ENCODE measurements at regions not wholly inside any gene's neighbourhood (a gene's known extent, or its start where the extent isn't known, plus 50 kb on each side); places are given as distances from the start of the nearest gene placed in this dataset.
"Not testable (repeated sequence)": the region's sequence is repeated elsewhere in the genome, so short reads cannot be mapped to it uniquely, and the experiment has no call there.

- DNase-seq: no peak
These were observed 664.3 kb downstream of the TENT5A start for GRCh38 chr6:81088145-81088544.

DNA sequence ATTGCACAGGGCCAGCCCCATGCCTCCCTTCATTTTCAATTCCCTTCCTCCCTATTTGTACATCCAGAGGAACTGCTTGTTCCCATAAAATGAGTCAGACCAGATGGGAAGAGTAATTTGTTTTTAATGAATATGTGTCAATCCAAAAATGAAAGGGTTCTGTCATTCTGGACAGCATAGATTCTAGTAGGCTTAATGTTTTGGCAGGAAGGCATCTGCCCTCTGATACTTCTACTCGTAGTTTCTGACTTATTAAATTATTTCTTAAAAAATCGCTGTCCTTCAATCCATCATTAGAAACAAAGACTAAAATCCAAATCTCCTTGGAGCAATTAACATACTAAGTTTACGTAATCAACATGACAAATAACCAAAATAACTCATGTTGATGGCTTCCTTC, 665.5 kb downstream of the TENT5A start:
- DNase-seq: no peak

DNA sequence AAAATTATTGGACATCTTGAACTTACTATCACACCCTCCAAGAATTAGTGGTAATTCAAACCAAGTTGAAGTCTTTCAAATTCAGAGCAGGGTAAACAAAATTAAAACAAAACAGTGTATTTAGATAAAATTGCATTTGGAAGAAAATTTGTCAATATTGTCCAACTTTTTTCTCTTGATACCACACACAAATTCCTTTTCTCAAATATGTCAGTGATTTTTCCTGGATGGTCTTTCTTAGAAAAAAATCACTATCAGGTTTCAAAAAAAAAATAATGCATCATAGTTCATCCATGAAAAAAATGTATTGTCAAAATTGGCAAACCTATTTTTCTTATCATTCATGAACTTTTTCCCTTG, 667.1 kb downstream of the TENT5A start:
- DNase-seq: no peak

GRCh38 chr6:81084776-81085430, 667.6 kb downstream of the TENT5A start:
- no peak for DNase-seq

GRCh38 chr6:81075974-81076373, 676.5 kb downstream of the TENT5A start:
- DNase-seq: no peak

DNA sequence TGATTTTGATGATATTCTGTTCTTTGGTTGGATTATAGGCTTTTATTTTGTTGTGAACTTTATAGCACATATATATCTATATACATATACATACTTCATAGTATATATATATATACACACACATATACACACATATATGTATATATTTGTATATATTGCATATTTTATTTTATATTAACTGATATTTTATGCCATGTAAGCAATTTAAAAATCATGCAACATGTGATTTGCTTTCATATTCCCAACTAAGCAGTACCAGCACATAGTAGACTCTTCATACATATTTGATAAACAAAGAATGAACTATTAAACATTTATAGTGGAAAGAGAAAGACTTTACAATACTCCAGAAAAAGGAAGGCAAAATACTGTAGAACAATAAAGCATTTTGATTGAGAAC, 679.2 kb downstream of the TENT5A start:
- DNase-seq: no peak

DNA sequence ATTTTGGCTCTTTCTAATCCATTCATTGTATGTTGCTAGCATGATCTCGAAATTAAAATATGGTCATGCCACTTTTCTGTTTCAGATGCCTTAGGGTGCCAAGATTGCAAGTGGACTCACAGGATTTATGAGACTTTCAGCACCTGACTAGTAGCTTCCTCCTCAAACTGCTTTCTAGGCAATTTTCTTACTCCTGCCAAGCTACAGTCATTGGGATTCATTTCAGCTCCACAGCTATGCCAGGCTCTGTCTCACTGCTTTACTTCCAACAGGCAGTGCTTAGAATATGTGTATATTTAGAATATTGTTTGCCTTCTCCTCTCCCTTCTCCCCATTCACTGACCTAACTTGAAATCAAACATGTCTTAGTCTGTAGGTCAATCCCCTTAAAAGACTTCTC, 681.4 kb downstream of the TENT5A start:
- DNase-seq: no peak

DNA sequence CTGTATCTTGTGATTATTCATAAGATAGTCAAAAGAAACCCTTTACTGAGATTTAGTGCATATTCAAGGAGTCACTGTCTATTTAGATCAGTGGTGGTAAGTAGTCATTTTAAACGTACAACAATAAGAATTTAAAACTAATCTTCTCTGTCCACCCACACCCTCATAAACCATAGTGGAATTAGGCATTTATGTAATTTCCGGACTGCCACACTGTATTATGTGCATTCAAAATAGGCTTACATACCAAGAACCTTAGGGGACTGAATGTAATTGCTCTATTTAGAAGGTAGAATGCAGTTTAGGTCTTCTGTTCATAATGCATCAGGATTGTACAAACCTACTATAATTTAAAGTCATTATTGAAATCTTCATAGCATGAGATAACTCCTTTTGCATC, 685.4 kb downstream of the TENT5A start:
- DNase-seq: no peak

GRCh38 chr6:81063891-81064290, 688.6 kb downstream of the TENT5A start:
- DNase-seq: no peak

GRCh38 chr6:81054036-81054435, 698.4 kb downstream of the TENT5A start:
- no peak for DNase-seq

DNA sequence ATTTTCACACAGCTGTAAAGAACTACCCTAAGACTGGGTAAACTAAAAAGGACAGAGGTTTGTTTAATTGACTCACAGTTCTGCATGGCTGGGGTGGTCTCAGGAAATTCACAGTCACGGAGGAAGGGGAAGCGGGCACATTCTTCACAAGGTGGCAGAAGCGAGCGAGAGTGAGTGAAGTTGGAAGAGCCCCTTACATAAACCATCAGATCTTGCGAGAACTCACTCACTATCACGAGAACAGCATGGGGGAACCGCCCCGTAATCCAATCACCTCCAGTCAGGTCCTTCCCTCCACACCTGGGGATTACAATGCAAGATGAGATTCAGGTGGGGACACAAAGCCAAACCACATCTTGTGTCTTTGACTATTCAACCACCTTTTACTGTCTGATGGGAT, 700.5 kb downstream of the TENT5A start:
- DNase-seq: no peak

DNA sequence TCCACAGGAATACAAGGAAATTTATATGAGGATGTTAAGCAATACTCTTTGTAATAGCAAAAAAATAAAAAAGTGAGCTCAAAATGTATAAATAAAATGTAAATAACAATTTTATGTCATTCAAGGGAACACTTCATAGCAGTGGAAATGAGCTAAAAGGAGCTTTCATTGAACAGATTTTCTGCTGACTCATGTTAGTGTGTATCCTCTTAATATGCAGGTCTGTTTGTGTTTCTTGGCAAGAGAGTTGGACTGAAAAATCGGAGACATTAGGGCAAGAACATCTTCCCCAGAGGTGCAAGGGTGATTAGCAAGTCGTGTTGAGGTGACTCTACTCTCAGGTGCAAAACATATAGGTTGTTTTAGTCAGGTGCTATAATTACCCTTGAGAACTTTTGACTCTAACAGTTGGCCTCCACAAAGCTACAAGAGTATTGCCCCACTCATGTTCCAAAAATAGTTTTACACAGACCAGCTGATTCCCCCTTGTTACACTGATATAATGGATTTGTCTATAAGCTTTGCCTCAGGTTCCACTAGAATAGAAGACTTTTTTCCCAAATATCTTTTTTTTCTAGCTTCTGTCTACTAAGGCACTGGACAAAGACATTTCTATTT, 702.9 kb downstream of the TENT5A start:
- DNase-seq: no peak

DNA sequence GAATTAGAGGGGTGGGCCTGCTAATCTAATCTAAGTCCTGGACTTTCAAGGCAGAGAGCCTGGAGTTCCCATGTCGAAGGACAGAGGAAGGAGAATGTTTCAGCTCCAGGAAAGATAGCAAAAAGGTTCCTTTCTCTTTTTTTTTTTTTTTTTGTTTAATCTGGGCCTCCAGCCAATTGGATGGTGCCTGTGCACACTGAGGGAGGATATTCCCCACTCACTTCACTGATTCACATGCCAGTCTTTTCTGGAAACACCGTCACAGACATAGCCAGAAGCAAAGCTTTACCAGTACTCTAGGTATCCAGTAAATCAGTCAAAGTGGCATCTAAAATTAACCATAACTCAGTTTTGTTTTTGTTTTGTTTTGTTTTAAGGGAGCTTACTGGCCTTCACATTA, 721.1 kb downstream of the TENT5A start:
- DNase-seq: no peak

GRCh38 chr6:81026041-81026553, 726.4 kb downstream of the TENT5A start:
- no peak for DNase-seq

GRCh38 chr6:81023709-81024108, 728.8 kb downstream of the TENT5A start:
- no peak for DNase-seq

GRCh38 chr6:81023007-81023582, 729.4 kb downstream of the TENT5A start:
- no peak for DNase-seq

GRCh38 chr6:81017586-81017985, 734.9 kb downstream of the TENT5A start:
- DNase-seq: not testable (repeated sequence)

GRCh38 chr6:81003894-81004293, 748.6 kb downstream of the TENT5A start:
- DNase-seq: no peak

- DNase-seq: no peak
These were observed 749.3 kb downstream of the TENT5A start for GRCh38 chr6:81003156-81003555.

DNA sequence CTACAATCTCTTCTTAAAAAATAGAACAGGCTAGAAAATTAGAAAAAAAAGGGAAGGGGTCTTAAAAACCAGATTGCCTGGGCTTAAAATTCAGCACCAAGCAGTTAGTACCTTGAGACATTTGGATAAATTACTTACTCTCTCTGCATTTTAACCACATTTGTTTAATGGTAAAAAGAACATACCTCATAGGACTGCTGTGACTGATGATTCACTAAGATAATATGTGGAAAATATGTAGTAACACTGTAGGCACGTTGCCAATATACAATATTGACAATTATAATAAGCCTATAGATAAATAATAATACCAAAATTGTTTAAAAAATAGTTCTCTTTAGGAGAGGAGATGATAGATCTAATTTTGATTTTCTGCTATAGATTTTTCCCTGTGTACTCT, 750.4 kb downstream of the TENT5A start:
- no peak for DNase-seq

GRCh38 chr6:80991316-80991715, 761.2 kb downstream of the TENT5A start:
- no peak for DNase-seq

GRCh38 chr6:80988892-80989291, 763.6 kb downstream of the TENT5A start:
- no peak for DNase-seq

GRCh38 chr6:80988286-80988685, 764.2 kb downstream of the TENT5A start:
- no peak for DNase-seq

GRCh38 chr6:80981226-80981625, 771.3 kb downstream of the TENT5A start:
- DNase-seq: not testable (repeated sequence)

DNA sequence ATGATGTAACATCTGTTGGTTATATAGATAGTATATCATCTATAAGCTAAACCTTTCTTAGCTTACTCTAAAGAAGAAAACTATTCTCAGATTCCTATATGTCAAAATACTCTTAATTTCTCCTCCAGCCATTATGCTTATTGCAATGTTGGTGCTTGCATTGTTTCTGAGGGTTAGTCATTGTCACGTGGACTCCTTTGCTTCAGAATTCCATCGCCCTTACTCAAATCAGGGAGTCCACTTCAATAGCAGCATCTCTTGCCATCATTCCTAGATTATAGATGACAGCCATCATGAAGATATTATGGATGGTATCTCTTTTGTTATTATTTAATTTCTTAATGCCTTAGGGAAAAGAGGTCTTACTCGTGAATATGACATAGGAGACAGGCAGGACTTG, 776.1 kb downstream of the TENT5A start:
- DNase-seq: no peak

All from CD4-positive, alpha-beta T cell treated with Interleukin-17A for 1 hour (primary cell).